ENCODE measurements at regions not wholly inside any gene's neighbourhood (a gene's known extent, or its start where the extent isn't known, plus 50 kb on each side); places are given as distances from the start of the nearest gene placed in this dataset.

DNA sequence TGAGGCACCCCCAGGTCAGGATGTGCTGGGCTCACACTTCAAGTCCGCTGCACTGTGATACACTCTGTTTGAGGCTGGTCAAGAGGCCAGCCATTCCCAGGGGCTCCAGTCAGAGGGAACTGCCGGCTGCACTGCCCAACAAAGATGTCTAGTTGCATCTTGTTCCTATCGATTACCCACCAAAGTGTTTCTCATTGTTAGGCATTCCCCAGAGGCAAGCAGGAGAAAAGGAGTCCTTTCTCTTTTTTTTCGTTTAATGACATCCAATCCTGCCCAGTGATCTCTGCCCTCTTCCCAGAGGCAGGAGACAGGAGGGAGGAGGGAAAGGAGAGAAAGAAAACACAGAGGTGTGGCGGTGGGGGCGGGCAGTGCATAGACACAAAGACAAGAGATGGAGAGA, 150.4 kb downstream of the OMA1 start:
- no peaks in the 10 kb centered on the region for H3K4me1 ChIP-seq (ENCODE audit: insufficient read depth, low read length)
- ATAC-seq (ENCODE audit: insufficient read depth, low read depth) (no peak), DNase-seq (no peak)
- H3K4me2 ChIP-seq (ENCODE audit: insufficient read depth, low read length), result no peak overlapping the region
- no peak for TF ChIP-seq EZH2 (IDR thresholded peaks at IDR 0.05; ENCODE audit: borderline replicate concordance, low read depth, low read length, severe bottlenecking)
- no peak for TF ChIP-seq CTCF (IDR thresholded peaks at IDR 0.05; ENCODE audit: borderline replicate concordance, extremely low read depth, low read length, poor library complexity, severe bottlenecking)
- H3K27ac ChIP-seq (ENCODE audit: low read length), result no peak overlapping the region
- no peak overlapping the region for H3K4me3 ChIP-seq (ENCODE audit: low read depth in 1 of 2, low read length in 2 of 2)
- H3K9me3 ChIP-seq (ENCODE audit: insufficient read depth, low read length, severe bottlenecking), result no peaks in the 10 kb centered on the region
- no peak overlapping the region for H2AFZ ChIP-seq (ENCODE audit: low read depth, low read length)
- no peaks in the 10 kb centered on the region for H3K79me2 ChIP-seq (ENCODE audit: insufficient read depth, low read length)
- no peaks in the 10 kb centered on the region for H3K27me3 ChIP-seq (ENCODE audit: insufficient read depth, low read length, poor library complexity)
- H3K36me3 ChIP-seq (ENCODE audit: insufficient read depth, low read length), result no peaks in the 10 kb centered on the region
- H4K20me1 ChIP-seq (ENCODE audit: insufficient read depth, low read length), result no peaks in the 10 kb centered on the region
- no peak overlapping the region for H3K9ac ChIP-seq (ENCODE audit: low read depth, low read length)

GRCh38 chr1:58395355-58395754, 151.2 kb downstream of the OMA1 start:
- Histone ChIP-seq H3K79me2 (ENCODE audit: insufficient read depth, low read length) (no peaks in the 10 kb centered on the region), H3K9ac (ENCODE audit: low read depth, low read length) (no peak overlapping the region), H3K36me3 (ENCODE audit: insufficient read depth, low read length) (no peaks in the 10 kb centered on the region), H4K20me1 (ENCODE audit: insufficient read depth, low read length) (no peaks in the 10 kb centered on the region), H3K9me3 (ENCODE audit: insufficient read depth, low read length, severe bottlenecking) (no peaks in the 10 kb centered on the region), H3K27ac (ENCODE audit: low read length) (no peak overlapping the region), H3K27me3 (ENCODE audit: insufficient read depth, low read length, poor library complexity) (no peaks in the 10 kb centered on the region), H3K4me3 (ENCODE audit: low read depth in 1 of 2, low read length in 2 of 2) (no peak overlapping the region), H3K4me1 (ENCODE audit: insufficient read depth, low read length) (no peaks in the 10 kb centered on the region), H3K4me2 (ENCODE audit: insufficient read depth, low read length) (no peak overlapping the region), H2AFZ (ENCODE audit: low read depth, low read length) (no peak overlapping the region)
- DNase-seq (no peak), ATAC-seq (ENCODE audit: insufficient read depth, low read depth) (no peak)
- no peak for TF ChIP-seq CTCF (IDR thresholded peaks at IDR 0.05; ENCODE audit: borderline replicate concordance, extremely low read depth, low read length, poor library complexity, severe bottlenecking)
- no peak for TF ChIP-seq EZH2 (IDR thresholded peaks at IDR 0.05; ENCODE audit: borderline replicate concordance, low read depth, low read length, severe bottlenecking)

- H3K27ac ChIP-seq (ENCODE audit: low read length), result no peak overlapping the region
- H3K4me2 ChIP-seq (ENCODE audit: insufficient read depth, low read length), result no peak overlapping the region
- no peaks in the 10 kb centered on the region for H3K36me3 ChIP-seq (ENCODE audit: insufficient read depth, low read length)
- no peak overlapping the region for H3K4me3 ChIP-seq (ENCODE audit: low read depth in 1 of 2, low read length in 2 of 2)
- no peak overlapping the region for H2AFZ ChIP-seq (ENCODE audit: low read depth, low read length)
- no peaks in the 10 kb centered on the region for H3K4me1 ChIP-seq (ENCODE audit: insufficient read depth, low read length)
- H3K79me2 ChIP-seq (ENCODE audit: insufficient read depth, low read length), result no peaks in the 10 kb centered on the region
- no peaks in the 10 kb centered on the region for H4K20me1 ChIP-seq (ENCODE audit: insufficient read depth, low read length)
- no peaks in the 10 kb centered on the region for H3K27me3 ChIP-seq (ENCODE audit: insufficient read depth, low read length, poor library complexity)
- no peaks in the 10 kb centered on the region for H3K9me3 ChIP-seq (ENCODE audit: insufficient read depth, low read length, severe bottlenecking)
- TF ChIP-seq EZH2 (IDR thresholded peaks at IDR 0.05; ENCODE audit: borderline replicate concordance, low read depth, low read length, severe bottlenecking) (no peak), CTCF (IDR thresholded peaks at IDR 0.05; ENCODE audit: borderline replicate concordance, extremely low read depth, low read length, poor library complexity, severe bottlenecking) (no peak)
- no peak for DNase-seq
- ATAC-seq (ENCODE audit: insufficient read depth, low read depth), result no peak
- H3K9ac ChIP-seq (ENCODE audit: low read depth, low read length), result no peak overlapping the region
Observed at GRCh38 chr1:58392083-58392482, 154.4 kb downstream of the OMA1 start.

- H3K4me3 ChIP-seq (ENCODE audit: low read depth in 1 of 2, low read length in 2 of 2), result no peak overlapping the region
- H3K27ac ChIP-seq (ENCODE audit: low read length), result no peak overlapping the region
- H2AFZ ChIP-seq (ENCODE audit: low read depth, low read length), result no peak overlapping the region
- H3K9ac ChIP-seq (ENCODE audit: low read depth, low read length), result no peak overlapping the region
- no peak for TF ChIP-seq EZH2 (IDR thresholded peaks at IDR 0.05; ENCODE audit: borderline replicate concordance, low read depth, low read length, severe bottlenecking)
- TF ChIP-seq CTCF (IDR thresholded peaks at IDR 0.05; ENCODE audit: borderline replicate concordance, extremely low read depth, low read length, poor library complexity, severe bottlenecking), result no peak
- no peaks in the 10 kb centered on the region for H3K4me1 ChIP-seq (ENCODE audit: insufficient read depth, low read length)
- H3K36me3 ChIP-seq (ENCODE audit: insufficient read depth, low read length), result no peaks in the 10 kb centered on the region
- no peak overlapping the region for H3K4me2 ChIP-seq (ENCODE audit: insufficient read depth, low read length)
- no peaks in the 10 kb centered on the region for H3K9me3 ChIP-seq (ENCODE audit: insufficient read depth, low read length, severe bottlenecking)
- no peaks in the 10 kb centered on the region for H3K79me2 ChIP-seq (ENCODE audit: insufficient read depth, low read length)
- DNase-seq (no peak), ATAC-seq (ENCODE audit: insufficient read depth, low read depth) (no peak)
- no peaks in the 10 kb centered on the region for H3K27me3 ChIP-seq (ENCODE audit: insufficient read depth, low read length, poor library complexity)
- H4K20me1 ChIP-seq (ENCODE audit: insufficient read depth, low read length), result no peaks in the 10 kb centered on the region
Observed at GRCh38 chr1:58391514-58391913, 155.0 kb downstream of the OMA1 start.

Measured in DND-41 (cell line).